Brain microvascular endothelial cell (primary cell): ENCODE measurements at regions not wholly inside any gene's neighbourhood (a gene's known extent, or its start where the extent isn't known, plus 50 kb on each side); places are given as distances from the start of the nearest gene placed in this dataset.

Experiments
- DNase-seq: peaks from one replicate; pipeline ENCODE4 v3.0.0-alpha.2; 2020
- H3K27ac ChIP-seq: fragments of 250-450 bp; sonication (Bioruptor Pico); 2 replicates; pipeline ENCODE4 v1.5.1; 2020; ENCODE audit warnings: mild to moderate bottlenecking, moderate library complexity
- H3K27me3 ChIP-seq: fragments of 250-450 bp; sonication (Bioruptor Pico); replicated peaks from 2 replicates; pipeline ENCODE4 v1.5.1; 2020; ENCODE audit warnings: mild to moderate bottlenecking
- H3K36me3 ChIP-seq: fragments of 250-450 bp; sonication (Bioruptor Pico); replicated peaks from 2 replicates; pipeline ENCODE4 v1.5.1; 2020; ENCODE audit warnings: mild to moderate bottlenecking
- H3K4me3 ChIP-seq: 2 replicates; pipeline ENCODE4 v1.5.1; 2011; ENCODE audit warnings: low read depth, mild to moderate bottlenecking, control low read depth, low read length, moderate library complexity
- in situ Hi-C: cut with HindIII; loops from 2 replicates; pipeline ENCODE4 v1.10.0; 2017; ENCODE audit warnings: low sequenced_read_pairs, low pct_ligation_motif_present
- TF ChIP-seq, protein P1 (sequence below): IDR thresholded peaks from 2 replicates; pipeline ENCODE4 v1.5.1; 2011; ENCODE audit warnings: low read depth, mild to moderate bottlenecking, moderate library complexity, low read length, control low read depth, inconsistent platforms; ENCODE audit errors: missing control alignments

DNA sequence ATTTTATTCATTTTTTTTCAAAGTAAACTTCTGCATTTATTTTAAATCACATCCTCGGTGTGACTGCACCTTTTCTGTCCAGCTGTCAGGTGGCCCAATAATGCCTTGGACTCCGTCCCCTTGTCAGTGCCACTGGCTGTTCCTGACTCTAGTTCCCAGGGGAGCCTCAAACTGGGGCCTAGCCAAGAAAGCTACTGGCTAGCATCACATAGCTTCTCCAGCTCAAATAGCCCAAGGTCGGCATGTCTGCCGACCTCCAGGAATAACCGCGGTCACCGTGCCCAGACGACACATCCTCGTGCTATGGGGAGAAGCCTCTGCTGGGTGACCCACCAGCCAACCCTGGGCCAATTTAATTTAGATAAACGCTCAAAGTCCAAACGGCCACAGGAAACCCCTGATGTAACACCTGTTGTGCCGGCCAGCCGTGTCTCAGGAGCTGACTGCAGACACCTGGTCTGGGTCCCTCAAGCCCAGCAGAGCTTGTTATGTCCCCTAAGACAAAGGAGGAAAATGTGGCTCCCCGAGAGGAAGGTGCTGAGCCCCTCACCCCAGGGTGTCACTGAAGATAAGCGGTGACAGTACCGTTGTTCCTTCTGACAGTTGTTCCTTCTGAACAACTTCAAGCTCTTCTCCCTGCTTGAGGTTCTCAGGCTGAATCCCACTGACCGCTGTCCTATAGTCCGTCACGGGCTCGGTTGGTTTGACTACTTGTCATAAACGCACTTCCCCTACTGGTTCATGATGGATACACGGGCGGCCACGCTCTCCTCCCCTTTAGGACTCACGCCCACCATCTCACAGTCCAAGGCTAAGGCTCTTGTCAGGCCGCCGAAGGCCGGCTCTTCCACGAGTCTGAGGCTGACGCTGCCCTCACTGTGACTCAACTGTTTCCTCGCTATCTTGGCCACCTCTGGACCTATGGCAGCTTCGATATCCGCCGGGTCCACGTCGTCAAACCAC is 126.2 kb downstream of the KLF13 start:
- no peaks in the 10 kb centered on the region for H3K36me3 ChIP-seq
- TF ChIP-seq, protein P1, sequence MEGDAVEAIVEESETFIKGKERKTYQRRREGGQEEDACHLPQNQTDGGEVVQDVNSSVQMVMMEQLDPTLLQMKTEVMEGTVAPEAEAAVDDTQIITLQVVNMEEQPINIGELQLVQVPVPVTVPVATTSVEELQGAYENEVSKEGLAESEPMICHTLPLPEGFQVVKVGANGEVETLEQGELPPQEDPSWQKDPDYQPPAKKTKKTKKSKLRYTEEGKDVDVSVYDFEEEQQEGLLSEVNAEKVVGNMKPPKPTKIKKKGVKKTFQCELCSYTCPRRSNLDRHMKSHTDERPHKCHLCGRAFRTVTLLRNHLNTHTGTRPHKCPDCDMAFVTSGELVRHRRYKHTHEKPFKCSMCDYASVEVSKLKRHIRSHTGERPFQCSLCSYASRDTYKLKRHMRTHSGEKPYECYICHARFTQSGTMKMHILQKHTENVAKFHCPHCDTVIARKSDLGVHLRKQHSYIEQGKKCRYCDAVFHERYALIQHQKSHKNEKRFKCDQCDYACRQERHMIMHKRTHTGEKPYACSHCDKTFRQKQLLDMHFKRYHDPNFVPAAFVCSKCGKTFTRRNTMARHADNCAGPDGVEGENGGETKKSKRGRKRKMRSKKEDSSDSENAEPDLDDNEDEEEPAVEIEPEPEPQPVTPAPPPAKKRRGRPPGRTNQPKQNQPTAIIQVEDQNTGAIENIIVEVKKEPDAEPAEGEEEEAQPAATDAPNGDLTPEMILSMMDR = no peak
- no peak overlapping the region for H3K27ac ChIP-seq
- in situ Hi-C loops = no loop called here
- no peak for DNase-seq
- H3K4me3 ChIP-seq = no peak overlapping the region
- no peaks in the 10 kb centered on the region for H3K27me3 ChIP-seq

DNA sequence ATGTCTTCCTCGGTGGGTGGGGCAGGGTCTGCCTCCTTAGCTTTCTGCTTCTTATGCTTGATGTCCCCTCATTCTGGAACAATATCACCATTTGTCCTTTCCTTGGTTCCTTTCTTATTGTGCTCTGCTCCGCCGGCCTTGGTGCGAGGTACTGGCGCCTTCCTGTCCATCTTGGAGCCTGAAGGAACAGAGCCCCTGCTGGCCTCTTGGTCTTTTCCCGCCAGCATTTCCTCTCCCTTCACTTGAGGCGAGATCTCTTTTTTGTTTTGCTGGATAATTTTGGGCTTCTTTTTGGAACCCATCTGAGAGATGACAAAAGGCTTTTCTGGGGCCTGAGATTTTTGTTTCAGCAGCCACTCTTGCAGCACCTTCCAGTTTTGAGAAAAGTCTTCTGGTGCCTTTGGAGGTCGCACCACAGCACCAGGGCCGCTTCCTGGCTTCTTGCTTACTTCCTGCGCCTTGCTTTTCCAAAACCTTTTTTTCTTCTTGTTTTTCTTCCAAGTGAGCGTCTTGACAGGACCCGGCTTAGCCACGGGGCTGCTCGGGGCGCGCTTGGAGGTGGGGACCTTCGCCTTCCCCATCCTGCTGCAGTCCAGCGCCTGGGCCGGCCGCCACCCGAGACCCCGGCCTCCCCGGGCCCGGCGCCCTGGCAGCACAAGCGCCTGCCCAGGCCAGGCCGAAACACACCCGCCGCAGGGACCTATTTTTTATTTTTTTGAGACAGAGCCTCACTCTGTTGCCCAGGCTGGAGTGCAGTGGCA is 127.1 kb downstream of the KLF13 start:
- no peaks in the 10 kb centered on the region for H3K27me3 ChIP-seq
- in situ Hi-C loops = no loop called here
- TF ChIP-seq, protein P1 = no peak

DNA sequence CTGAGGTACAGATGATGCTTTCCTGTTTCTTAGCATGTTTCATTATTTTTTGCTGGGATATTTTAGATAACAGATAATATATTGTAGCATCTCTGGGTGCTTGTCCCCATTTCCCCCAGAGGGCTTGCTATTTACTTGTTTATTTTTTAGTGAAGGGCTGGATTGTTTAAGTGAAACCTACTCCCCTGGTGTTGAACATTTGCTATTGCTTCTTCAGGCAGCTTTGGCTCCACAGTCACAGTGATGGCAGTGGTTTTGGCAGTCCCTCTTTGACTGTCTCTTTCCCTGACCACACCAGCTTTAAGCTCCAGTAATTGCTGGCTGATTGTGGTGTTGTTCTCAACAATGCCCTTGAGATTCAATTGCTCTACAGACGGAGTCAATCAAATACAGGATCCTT is 128.9 kb downstream of the KLF13 start:
- in situ Hi-C loops = no loop called here
- no peak overlapping the region for H3K4me3 ChIP-seq
- DNase-seq = no peak
- H3K36me3 ChIP-seq = no peaks in the 10 kb centered on the region
- TF ChIP-seq, protein P1 = peak; percentile 33
- H3K27me3 ChIP-seq = no peaks in the 10 kb centered on the region
- H3K27ac ChIP-seq = no peak overlapping the region

More for the DNA sequence above, 127.1 kb downstream of the KLF13 start:
- Histone ChIP-seq H3K36me3 (no peaks in the 10 kb centered on the region), H3K4me3 (no peak overlapping the region), H3K27ac (no peak overlapping the region)
- DNase-seq = no peak

DNA sequence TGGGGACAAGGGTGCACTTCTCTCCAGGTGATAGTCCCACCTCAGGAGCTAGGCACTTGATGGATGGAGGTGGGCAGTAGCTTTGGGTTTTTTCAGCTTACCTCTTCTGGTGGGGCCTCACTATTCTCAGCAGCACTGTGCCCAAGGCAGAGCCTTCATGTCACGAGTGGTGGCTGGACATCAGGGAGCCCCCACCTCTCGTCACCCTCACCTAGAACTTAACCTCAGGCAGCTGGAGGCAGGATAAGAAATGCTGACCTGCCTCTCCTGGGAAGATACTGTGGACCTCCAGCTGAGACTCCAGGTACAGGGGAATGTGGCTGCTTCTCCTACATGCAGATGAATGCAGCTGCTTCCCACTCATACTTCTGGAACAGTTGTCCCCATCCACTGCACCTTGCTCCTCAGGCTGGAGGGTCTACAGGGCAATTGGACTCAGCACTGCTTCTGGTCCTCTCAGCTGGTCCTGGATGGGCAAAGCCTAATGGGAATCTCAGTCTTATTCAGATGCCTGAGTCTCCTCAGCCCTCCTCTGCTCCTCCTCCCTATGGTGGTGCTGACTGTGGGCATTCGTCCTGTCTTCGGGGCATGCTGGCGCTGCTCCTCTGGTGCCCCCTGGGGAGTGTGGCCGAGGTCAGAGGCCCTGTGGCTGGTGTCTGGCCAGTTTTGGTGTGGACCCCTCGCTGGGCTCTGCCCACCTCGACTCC is 129.9 kb downstream of the KLF13 start:
- H3K27ac ChIP-seq = peak overlapping the region; percentile 73
- no peak overlapping the region for H3K4me3 ChIP-seq
- TF ChIP-seq, protein P1 = no peak
- H3K27me3 ChIP-seq = no peaks in the 10 kb centered on the region
- no peak for DNase-seq
- H3K36me3 ChIP-seq = no peaks in the 10 kb centered on the region
- in situ Hi-C loops = no loop called here

DNA sequence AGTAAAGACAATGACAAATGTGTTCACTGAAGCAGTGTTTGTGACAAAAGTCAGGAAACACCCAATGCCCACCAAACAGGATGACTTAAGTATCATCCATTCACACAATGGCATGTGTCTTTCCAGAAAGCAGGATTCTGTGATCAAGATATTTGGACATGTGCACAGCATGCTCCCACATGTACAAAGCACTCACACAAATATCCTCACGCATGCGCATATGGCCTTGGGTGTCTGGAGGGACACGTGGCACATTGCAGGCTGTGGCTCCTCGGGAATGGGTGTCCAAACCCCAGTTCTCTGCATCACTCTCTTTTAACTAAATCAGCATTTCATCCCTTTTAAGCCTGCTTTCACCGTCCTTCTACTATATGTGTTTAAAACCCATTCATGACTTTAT is 130.5 kb downstream of the KLF13 start:
- Histone ChIP-seq H3K4me3 (no peak overlapping the region), H3K27ac (peak overlapping the region; percentile 73)
- in situ Hi-C loops = no loop called here

More for the DNA sequence above, 130.5 kb downstream of the KLF13 start:
- DNase-seq = peak; percentile 57
- H3K27me3 ChIP-seq = no peaks in the 10 kb centered on the region
- TF ChIP-seq, protein P1 = no peak
- H3K36me3 ChIP-seq = no peaks in the 10 kb centered on the region
